WI38 (cell line): ENCODE measurements at regions not wholly inside any gene's neighbourhood (a gene's known extent, or its start where the extent isn't known, plus 50 kb on each side); places are given as distances from the start of the nearest gene placed in this dataset.

Experiments used
- H3K4me3 ChIP-seq: 2 replicates; pipeline ENCODE4 v1.5.1; 2011; ENCODE audit warnings: low read depth, mild to moderate bottlenecking, control low read depth, low read length
- CTCF ChIP-seq: IDR thresholded peaks from 2 replicates; pipeline ENCODE4 v1.5.1; 2012; ENCODE audit warnings: low read depth, mild to moderate bottlenecking, control low read depth, low read length

GRCh38 chr4:84237008-84237407 is 262.1 kb downstream of the NKX6-1 start:
- H3K4me3 ChIP-seq: no peak overlapping the region
- no peak for TF ChIP-seq CTCF

- no peak overlapping the region for H3K4me3 ChIP-seq
- no peak for TF ChIP-seq CTCF
Measured at GRCh38 chr4:84235126-84235944, 263.8 kb downstream of the NKX6-1 start.

GRCh38 chr4:84232309-84233095 is 266.6 kb downstream of the NKX6-1 start:
- no peak for TF ChIP-seq CTCF
- H3K4me3 ChIP-seq: no peak overlapping the region

- TF ChIP-seq CTCF: no peak
- H3K4me3 ChIP-seq: no peak overlapping the region
Measured at GRCh38 chr4:84231539-84232055, 267.5 kb downstream of the NKX6-1 start.

GRCh38 chr4:84224522-84224921 is 274.6 kb downstream of the NKX6-1 start:
- no peak overlapping the region for H3K4me3 ChIP-seq
- TF ChIP-seq CTCF: no peak

GRCh38 chr4:84221704-84222103 is 277.4 kb downstream of the NKX6-1 start:
- no peak for TF ChIP-seq CTCF
- H3K4me3 ChIP-seq: no peak overlapping the region

- TF ChIP-seq CTCF: no peak
- no peak overlapping the region for H3K4me3 ChIP-seq
Measured at GRCh38 chr4:84220990-84221389, 278.1 kb downstream of the NKX6-1 start.
